GM12878 (cell line): ENCODE measurements at regions not wholly inside any gene's neighbourhood (a gene's known extent, or its start where the extent isn't known, plus 50 kb on each side); places are given as distances from the start of the nearest gene placed in this dataset.

Source experiments
- ATAC-seq: fragments of 200-7000 bp; cut with Tn5 transposase; 3 replicates; pipeline ENCODE4 v1.9.1; 2020; ENCODE audit warnings: mild to moderate bottlenecking, moderate library complexity
- BruUV-seq: library from RNA; stranded (reverse); fragments of 400-500 nt; replicated peaks from 2 replicates; lab custom pipeline; 2021; lab: Mats Ljungman, UMichigan
- CTCF ChIA-PET: fragments of 300-600 bp; sonication (Branson Sonifier 250); formaldehyde crosslinking; extraction: SDS; loops from one replicate; lab custom pipeline; 2021; ENCODE audit warnings: inconsistent platforms; lab: Yijun Ruan, JAX
- POLR2A ChIA-PET: fragments of 350-600 bp; formaldehyde crosslinking; extraction: SDS; loops from one replicate; lab custom pipeline; 2021; ENCODE audit warnings: inconsistent platforms; lab: Charles Lee
- RAD21 ChIA-PET: fragments of 300-600 bp; sonication (Branson Sonifier 250); formaldehyde crosslinking; loops from one replicate; lab custom pipeline; 2023; ENCODE audit warnings: antibody characterized with exemption; ENCODE audit not compliant: unreplicated experiment; lab: Charles Lee
- SMC1A ChIA-PET: fragments of 300-600 bp; sonication (Branson Sonifier 250); formaldehyde crosslinking; loops from one replicate; lab custom pipeline; 2023; ENCODE audit not compliant: unreplicated experiment, uncharacterized antibody; lab: Charles Lee
- DNase-seq: peaks from one replicate; pipeline ENCODE4 v3.0.0-alpha.2; 2011; ENCODE audit warnings: low read depth, low spot score
- FAIRE-seq: peaks from 3 replicates; lab custom pipeline; 2011; peaks lifted over from hg19 to GRCh38; lab: Jason Lieb, UNC
- H2AFZ ChIP-seq: 2 replicates; pipeline ENCODE4 v1.6.0; 2011; ENCODE audit warnings: low read depth, low read length, control low read depth; ENCODE audit not compliant: control insufficient read depth
- H3K27ac ChIP-seq: 2 replicates; pipeline ENCODE4 v1.5.1; 2011; ENCODE audit warnings: control low read depth; ENCODE audit not compliant: control insufficient read depth, insufficient read depth
- H3K27me3 ChIP-seq, 2 experiments: replicated peaks in 1 of 2; 2 replicates each; pipeline versions ENCODE4 v1.6.0 to v1.6.1; 2011; ENCODE audit warnings: low read length in 1 of 2; ENCODE audit not compliant: control insufficient read depth in 2 of 2, insufficient read depth in 2 of 2
- H3K36me3 ChIP-seq, 2 experiments: 2 replicates each; pipeline ENCODE4 v1.5.1; 2011; ENCODE audit warnings: low read length in 1 of 2; ENCODE audit not compliant: control insufficient read depth in 2 of 2, insufficient read depth in 2 of 2
- H3K4me1 ChIP-seq: 2 replicates; pipeline ENCODE4 v1.6.1; 2011; ENCODE audit warnings: mild to moderate bottlenecking, low read length, moderate library complexity, mixed read lengths; ENCODE audit not compliant: control insufficient read depth, insufficient read depth
- H3K4me2 ChIP-seq: 2 replicates; pipeline ENCODE4 v1.6.0; 2011; ENCODE audit warnings: control low read depth; ENCODE audit not compliant: control insufficient read depth, insufficient read depth
- H3K4me3 ChIP-seq: fragments of 200-600 bp; sonication (generic); 2 replicates; pipeline ENCODE4 v1.5.1; 2016
- H3K79me2 ChIP-seq: 2 replicates; pipeline ENCODE4 v1.6.0; 2011; ENCODE audit warnings: low read length; ENCODE audit not compliant: control insufficient read depth, insufficient read depth
- H3K9ac ChIP-seq: 2 replicates; pipeline ENCODE4 v1.8.0; 2011; ENCODE audit warnings: low read length, control low read depth, mixed read lengths; ENCODE audit not compliant: control insufficient read depth, insufficient read depth
- H3K9me3 ChIP-seq: replicated peaks from 3 replicates; pipeline ENCODE4 v1.5.1; 2011; ENCODE audit warnings: mild to moderate bottlenecking, low read length; ENCODE audit not compliant: control insufficient read depth, insufficient read depth
- H4K20me1 ChIP-seq: 2 replicates; pipeline ENCODE4 v1.6.0; 2011; ENCODE audit not compliant: control insufficient read depth, insufficient read depth
- ASH2L ChIP-seq: fragments of 300-600, 200-600 bp; sonication (generic); IDR thresholded peaks from 2 replicates; pipeline ENCODE4 v1.6.1; 2017; ENCODE audit warnings: low read depth, mild to moderate bottlenecking, borderline replicate concordance
- ATF7 ChIP-seq: fragments of 450-650 bp; IDR thresholded peaks from 2 replicates; pipeline ENCODE4 v1.6.1; 2016; ENCODE audit warnings: low read depth, mild to moderate bottlenecking
- EGR1 ChIP-seq, 2 experiments: IDR thresholded peaks; 1 replicate in 1 of 2; 2 replicates in 1 of 2; pipeline ENCODE4 v1.6.1; 2011 to 2012; ENCODE audit warnings: low read depth in 2 of 2, low read length in 2 of 2, borderline replicate concordance in 1 of 2, mild to moderate bottlenecking in 1 of 2, moderate library complexity in 1 of 2
- GABPA ChIP-seq: IDR thresholded peaks from 2 replicates; pipeline ENCODE4 v1.6.1; 2014; ENCODE audit warnings: antibody characterized with exemption, low read depth, mild to moderate bottlenecking, inconsistent platforms
- IRF4 ChIP-seq: IDR thresholded peaks from 2 replicates; pipeline ENCODE4 v1.6.1; 2011; ENCODE audit warnings: low read depth, low read length
- LARP7 ChIP-seq: fragments of 450-650 bp; IDR thresholded peaks from 2 replicates; pipeline ENCODE4 v1.6.1; 2017; ENCODE audit warnings: mild to moderate bottlenecking
- NRF1 ChIP-seq: conservative IDR thresholded peaks from 2 replicates; pipeline ENCODE4 v1.6.1; 2011; ENCODE audit warnings: mild to moderate bottlenecking, low read depth, low read length, improper control_type of control experiment
- RAD21 ChIP-seq: IDR thresholded peaks from 2 replicates; pipeline ENCODE4 v1.6.1; 2011; ENCODE audit warnings: mild to moderate bottlenecking, low read depth, low read length, moderate library complexity; ENCODE audit not compliant: insufficient read depth
- SREBF2 ChIP-seq: IDR thresholded peaks from 2 replicates; pipeline ENCODE4 v1.6.1; 2012; ENCODE audit warnings: mild to moderate bottlenecking, low read length
- TBL1XR1 ChIP-seq: IDR thresholded peaks from 2 replicates; pipeline ENCODE4 v1.6.1; 2012; ENCODE audit warnings: low read depth, low read length, improper control_type of control experiment
- USF1 ChIP-seq: IDR thresholded peaks from 2 replicates; pipeline ENCODE4 v1.6.1; 2011; ENCODE audit warnings: borderline replicate concordance, low read depth, mild to moderate bottlenecking, moderate library complexity, mixed read lengths, low read length; ENCODE audit not compliant: insufficient read depth; ENCODE audit errors: extremely low read length
- ZNF384 ChIP-seq: IDR thresholded peaks from 2 replicates; pipeline ENCODE4 v1.6.1; 2012; ENCODE audit warnings: low read depth, mild to moderate bottlenecking, low read length, improper control_type of control experiment, borderline replicate concordance
- WGBS: methylation state at CpG from one replicate; pipeline ENCODE4 v1.1.6; 2016; ENCODE audit warnings: low lambda C conversion rate; ENCODE audit not compliant: insufficient replicate concordance, insufficient coverage; ENCODE audit errors: missing lambda C conversion rate; 5-methylcytosine and 5-hydroxymethylcytosine counted together
- in situ Hi-C: fragments of 300-500 bp; cut with MboI; formaldehyde crosslinking; loops from 9 replicates; pipeline ENCODE4 v1.14.3; 2018; ENCODE audit warnings: mixed read lengths
- intact Hi-C: fragments of 100-400 bp; cut with micrococcal nuclease; formaldehyde crosslinking; loops from one replicate; pipeline ENCODE4 v1.14.2; 2022; ENCODE audit not compliant: unreplicated experiment
- TF ChIP-seq, protein P1 (sequence below): IDR thresholded peaks from 2 replicates; pipeline ENCODE4 v1.6.1; 2011; ENCODE audit warnings: borderline replicate concordance, low read depth, mild to moderate bottlenecking, moderate library complexity, low read length; ENCODE audit not compliant: insufficient read depth, poor library complexity, severe bottlenecking
- TF ChIP-seq, protein P2 (sequence below): fragments of 450-650 bp; IDR thresholded peaks from 2 replicates; pipeline ENCODE4 v1.6.1; 2018; ENCODE audit warnings: mild to moderate bottlenecking, low read depth, moderate library complexity; ENCODE audit not compliant: partially characterized antibody
- TF ChIP-seq, protein P3 (sequence below), 3 experiments: IDR thresholded peaks in 2 of 3; conservative IDR thresholded peaks in 1 of 3; 2 replicates each; pipeline ENCODE4 v1.5.1; 2011; ENCODE audit warnings: low read depth in 3 of 3, low read length in 3 of 3, mild to moderate bottlenecking in 3 of 3, control low read depth in 2 of 3, moderate library complexity in 2 of 3, inconsistent platforms in 1 of 3, mixed read lengths in 1 of 3; ENCODE audit not compliant: control insufficient read depth in 2 of 3, insufficient read depth in 1 of 3; ENCODE audit errors: extremely low read depth in 1 of 3

DNA sequence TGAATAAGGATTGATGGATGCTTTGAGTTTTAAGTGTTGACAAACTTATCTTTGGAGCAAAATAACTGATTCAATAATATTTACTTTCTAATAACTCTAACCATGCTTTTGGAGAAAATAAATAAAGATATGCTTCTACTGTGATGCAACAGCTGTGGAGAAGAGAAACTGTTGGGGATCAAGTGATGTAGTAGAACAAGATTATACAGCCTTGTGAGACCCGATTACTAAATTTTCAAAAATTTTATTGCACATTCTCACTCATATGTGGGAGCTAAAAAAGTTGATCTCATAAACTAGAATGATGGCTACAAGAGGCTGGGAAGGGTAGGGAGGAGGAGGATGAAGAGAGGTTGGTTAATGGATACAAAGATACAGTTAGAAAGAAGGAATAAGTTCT, 85.5 kb upstream of the OXGR1 start (continued):
- no peak for TF ChIP-seq IRF4
- no peak for TF ChIP-seq EGR1 (IDR thresholded peaks at IDR 0.05; ENCODE audit: borderline replicate concordance in 1 of 2, low read depth in 2 of 2, low read length in 2 of 2)
- no peak for TF ChIP-seq TBL1XR1
- TF ChIP-seq, protein P1, sequence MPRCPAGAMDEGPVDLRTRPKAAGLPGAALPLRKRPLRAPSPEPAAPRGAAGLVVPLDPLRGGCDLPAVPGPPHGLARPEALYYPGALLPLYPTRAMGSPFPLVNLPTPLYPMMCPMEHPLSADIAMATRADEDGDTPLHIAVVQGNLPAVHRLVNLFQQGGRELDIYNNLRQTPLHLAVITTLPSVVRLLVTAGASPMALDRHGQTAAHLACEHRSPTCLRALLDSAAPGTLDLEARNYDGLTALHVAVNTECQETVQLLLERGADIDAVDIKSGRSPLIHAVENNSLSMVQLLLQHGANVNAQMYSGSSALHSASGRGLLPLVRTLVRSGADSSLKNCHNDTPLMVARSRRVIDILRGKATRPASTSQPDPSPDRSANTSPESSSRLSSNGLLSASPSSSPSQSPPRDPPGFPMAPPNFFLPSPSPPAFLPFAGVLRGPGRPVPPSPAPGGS = no peak
- TF ChIP-seq, protein P2, sequence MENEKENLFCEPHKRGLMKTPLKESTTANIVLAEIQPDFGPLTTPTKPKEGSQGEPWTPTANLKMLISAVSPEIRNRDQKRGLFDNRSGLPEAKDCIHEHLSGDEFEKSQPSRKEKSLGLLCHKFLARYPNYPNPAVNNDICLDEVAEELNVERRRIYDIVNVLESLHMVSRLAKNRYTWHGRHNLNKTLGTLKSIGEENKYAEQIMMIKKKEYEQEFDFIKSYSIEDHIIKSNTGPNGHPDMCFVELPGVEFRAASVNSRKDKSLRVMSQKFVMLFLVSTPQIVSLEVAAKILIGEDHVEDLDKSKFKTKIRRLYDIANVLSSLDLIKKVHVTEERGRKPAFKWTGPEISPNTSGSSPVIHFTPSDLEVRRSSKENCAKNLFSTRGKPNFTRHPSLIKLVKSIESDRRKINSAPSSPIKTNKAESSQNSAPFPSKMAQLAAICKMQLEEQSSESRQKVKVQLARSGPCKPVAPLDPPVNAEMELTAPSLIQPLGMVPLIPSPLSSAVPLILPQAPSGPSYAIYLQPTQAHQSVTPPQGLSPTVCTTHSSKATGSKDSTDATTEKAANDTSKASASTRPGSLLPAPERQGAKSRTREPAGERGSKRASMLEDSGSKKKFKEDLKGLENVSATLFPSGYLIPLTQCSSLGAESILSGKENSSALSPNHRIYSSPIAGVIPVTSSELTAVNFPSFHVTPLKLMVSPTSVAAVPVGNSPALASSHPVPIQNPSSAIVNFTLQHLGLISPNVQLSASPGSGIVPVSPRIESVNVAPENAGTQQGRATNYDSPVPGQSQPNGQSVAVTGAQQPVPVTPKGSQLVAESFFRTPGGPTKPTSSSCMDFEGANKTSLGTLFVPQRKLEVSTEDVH = no peak

DNA sequence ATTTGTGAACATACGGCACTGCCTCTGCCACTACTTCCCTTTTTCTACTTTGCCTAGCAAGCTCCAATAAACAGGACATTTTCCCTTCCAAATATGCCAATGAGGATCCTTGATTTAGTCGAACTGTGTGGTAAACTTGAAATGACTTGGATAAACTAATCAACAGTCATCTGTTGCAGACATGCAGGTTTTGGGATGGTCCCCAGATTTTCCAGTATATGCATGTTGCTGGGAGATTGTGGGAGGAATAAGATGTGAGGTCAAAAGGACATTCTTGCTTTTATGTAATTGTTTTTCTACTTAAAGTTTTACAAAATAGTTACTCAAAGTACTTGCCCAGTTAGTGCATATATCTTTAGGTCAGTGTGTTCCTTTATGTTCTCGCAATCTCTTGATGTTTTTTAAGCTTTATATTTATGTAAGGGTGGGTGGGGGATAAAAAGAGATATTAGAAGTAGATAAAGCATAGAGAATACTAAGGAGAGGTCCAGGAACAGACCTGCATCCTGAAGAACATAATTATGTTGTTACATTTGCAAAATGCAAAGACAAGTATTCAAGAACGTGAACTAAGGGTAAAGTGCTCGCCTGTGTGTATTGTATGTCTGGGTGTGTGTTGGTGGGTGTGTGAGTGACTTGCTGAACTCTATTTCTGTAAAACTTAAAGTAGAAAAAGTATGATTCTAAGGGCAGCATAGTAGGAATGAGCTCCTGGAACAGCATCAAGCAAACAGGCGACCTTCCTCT, 88.4 kb upstream of the OXGR1 start:
- ATAC-seq = no peak
- POLR2A ChIA-PET = no interaction called here
- TF ChIP-seq ZNF384 (no peak), NRF1 (no peak), ATF7 (no peak), RAD21 (no peak), SREBF2 (no peak), ASH2L (no peak), USF1 (no peak), GABPA (no peak), LARP7 (no peak), IRF4 (no peak)
- TF ChIP-seq, protein P3, sequence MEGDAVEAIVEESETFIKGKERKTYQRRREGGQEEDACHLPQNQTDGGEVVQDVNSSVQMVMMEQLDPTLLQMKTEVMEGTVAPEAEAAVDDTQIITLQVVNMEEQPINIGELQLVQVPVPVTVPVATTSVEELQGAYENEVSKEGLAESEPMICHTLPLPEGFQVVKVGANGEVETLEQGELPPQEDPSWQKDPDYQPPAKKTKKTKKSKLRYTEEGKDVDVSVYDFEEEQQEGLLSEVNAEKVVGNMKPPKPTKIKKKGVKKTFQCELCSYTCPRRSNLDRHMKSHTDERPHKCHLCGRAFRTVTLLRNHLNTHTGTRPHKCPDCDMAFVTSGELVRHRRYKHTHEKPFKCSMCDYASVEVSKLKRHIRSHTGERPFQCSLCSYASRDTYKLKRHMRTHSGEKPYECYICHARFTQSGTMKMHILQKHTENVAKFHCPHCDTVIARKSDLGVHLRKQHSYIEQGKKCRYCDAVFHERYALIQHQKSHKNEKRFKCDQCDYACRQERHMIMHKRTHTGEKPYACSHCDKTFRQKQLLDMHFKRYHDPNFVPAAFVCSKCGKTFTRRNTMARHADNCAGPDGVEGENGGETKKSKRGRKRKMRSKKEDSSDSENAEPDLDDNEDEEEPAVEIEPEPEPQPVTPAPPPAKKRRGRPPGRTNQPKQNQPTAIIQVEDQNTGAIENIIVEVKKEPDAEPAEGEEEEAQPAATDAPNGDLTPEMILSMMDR (IDR thresholded peaks at IDR 0.05 in 2 of 3, conservative IDR thresholded peaks at IDR 0.05 in 1 of 3; ENCODE audit: control insufficient read depth in 2 of 3, extremely low read depth in 1 of 3, insufficient read depth in 1 of 3, low read depth in 3 of 3, low read length in 3 of 3) = no peak

More for the DNA sequence above, 88.4 kb upstream of the OXGR1 start:
- in situ Hi-C loops (no loop called here), intact Hi-C loops (no loop called here)
- H4K20me1 ChIP-seq = no peaks in the 10 kb centered on the region
- no peak overlapping the region for H2AFZ ChIP-seq
- H3K4me1 ChIP-seq = no peaks in the 10 kb centered on the region
- H3K27ac ChIP-seq = no peak overlapping the region
- BruUV-seq = no TSS peak
- ChIA-PET RAD21 (no interaction called here), SMC1A (no interaction called here), CTCF (interaction anchor here (1.0 kb wide), 1 partner anchor 276 kb away, joined by 3 read pairs; no protein-coding TSS in a partner anchor)
- no peaks in the 10 kb centered on the region for H3K9me3 ChIP-seq
- FAIRE-seq = no peak
- H3K4me3 ChIP-seq = no peak overlapping the region
- H3K36me3 ChIP-seq = no peaks in the 10 kb centered on the region
- H3K27me3 ChIP-seq = no peaks in the 10 kb centered on the region
- no peak for DNase-seq
- no peak overlapping the region for H3K9ac ChIP-seq
- H3K4me2 ChIP-seq = no peak overlapping the region
- 31% methylated on average over 6 of the region's 6 CpGs for WGBS
- H3K79me2 ChIP-seq = no peaks in the 10 kb centered on the region
